ENCODE measurements at regions not wholly inside any gene's neighbourhood (a gene's known extent, or its start where the extent isn't known, plus 50 kb on each side); places are given as distances from the start of the nearest gene placed in this dataset.
A peak's percentile ranks its signal among the peaks of the same experiment; 100 is the strongest.
"Not testable (repeated sequence)": the region's sequence is repeated elsewhere in the genome, so short reads cannot be mapped to it uniquely, and the experiment has no call there.

- no peak for DNase-seq (ENCODE audit: low read depth in 1 of 2, low spot score in 1 of 2)
- POLR2A ChIA-PET, result no interaction called here
- ATAC-seq, result no peak
- CTCF ChIA-PET, result no interaction called here
- no peak for FAIRE-seq
- 23% methylated on average over 4 of the region's 4 CpGs for WGBS (ENCODE audit: missing lambda C conversion rate)
- H3K4me2 ChIP-seq, result no peak overlapping the region
- H3K27ac ChIP-seq, result no peak overlapping the region
- no peaks in the 10 kb centered on the region for H3K4me1 ChIP-seq
- H3K4me3 ChIP-seq, result no peak overlapping the region
- TF ChIP-seq RCOR1 (IDR thresholded peaks at IDR 0.05; ENCODE audit: low read depth, low read length) (no peak), RAD21 (conservative IDR thresholded peaks at IDR 0.05 in 1 of 2, IDR thresholded peaks at IDR 0.05 in 1 of 2) (no peak), EP300 (IDR thresholded peaks at IDR 0.05) (no peak), MYC (IDR thresholded peaks at IDR 0.05; ENCODE audit: borderline replicate concordance, low read length) (no peak), JUNB (IDR thresholded peaks at IDR 0.05) (no peak), ZNF302 (CRISPR knock-in tag; IDR thresholded peaks at IDR 0.05) (no peak), CBX8 (IDR thresholded peaks at IDR 0.05) (no peak)
- TF ChIP-seq, protein P1, sequence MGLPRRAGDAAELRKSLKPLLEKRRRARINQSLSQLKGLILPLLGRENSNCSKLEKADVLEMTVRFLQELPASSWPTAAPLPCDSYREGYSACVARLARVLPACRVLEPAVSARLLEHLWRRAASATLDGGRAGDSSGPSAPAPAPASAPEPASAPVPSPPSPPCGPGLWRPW (IDR thresholded peaks at IDR 0.05), result no peak
- H3K9me3 ChIP-seq, result no peaks in the 10 kb centered on the region
Observed at GRCh38 chr11:127790592-127790991, 790.0 kb upstream of the KIRREL3 start.

GRCh38 chr11:127789927-127790326 is 789.4 kb upstream of the KIRREL3 start:
- H3K4me1 ChIP-seq, result no peaks in the 10 kb centered on the region
- TF ChIP-seq KDM1A (IDR thresholded peaks at IDR 0.05; ENCODE audit: low read depth) (no peak), E2F6 (IDR thresholded peaks at IDR 0.05; ENCODE audit: borderline replicate concordance, low read depth) (no peak), SMC3 (IDR thresholded peaks at IDR 0.05) (0 out of 3 replicates have a peak, but pooled peaks have one; percentile 9), MAZ (IDR thresholded peaks at IDR 0.05; ENCODE audit: borderline replicate concordance, low read depth, low read length) (no peak), ESRRA (IDR thresholded peaks at IDR 0.05; ENCODE audit: borderline replicate concordance, low read length) (no peak)
- no peak overlapping the region for H3K4me3 ChIP-seq
- no peak for FAIRE-seq
- ChIA-PET POLR2A (no interaction called here), CTCF (no interaction called here)
- no peak overlapping the region for H3K4me2 ChIP-seq
- peak in 1 of 2 experiments; percentile 13 for DNase-seq (ENCODE audit: low read depth in 1 of 2, low spot score in 1 of 2)
- no peaks in the 10 kb centered on the region for H3K9me3 ChIP-seq
- ATAC-seq, result peak; percentile 64 to 78; a peak in 5 of 6 replicates
- WGBS (ENCODE audit: missing lambda C conversion rate), result 2% methylated on average over 7 of the region's 7 CpGs
- H3K27ac ChIP-seq, result no peak overlapping the region

DNA sequence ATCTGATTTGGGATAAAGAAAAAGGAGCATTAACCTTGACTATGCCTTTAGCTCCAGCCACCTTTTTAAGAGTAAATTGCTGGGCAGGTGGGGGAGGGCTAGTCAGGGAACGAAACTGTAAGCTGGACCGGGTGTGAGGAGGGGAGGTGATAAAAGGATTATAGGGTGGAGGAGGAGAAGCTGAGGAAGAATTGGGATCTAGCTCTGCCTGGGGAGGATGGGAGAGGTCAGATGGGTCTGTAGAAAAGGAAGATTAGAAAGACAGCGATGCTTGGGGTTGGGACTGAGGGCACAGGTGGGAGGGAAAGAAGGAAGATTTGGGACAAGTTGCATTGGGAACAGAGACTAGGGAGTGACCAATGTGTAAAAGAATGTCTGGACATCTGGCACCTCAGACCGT is 772.4 kb upstream of the KIRREL3 start:
- FAIRE-seq; POLR2A ChIA-PET; H3K4me1 ChIP-seq; DNase-seq (ENCODE audit: low read depth in 1 of 2, low spot score in 1 of 2); H3K4me2 ChIP-seq; H3K4me3 ChIP-seq; H3K9me3 ChIP-seq; ATAC-seq; H3K27ac ChIP-seq; CTCF ChIA-PET: not testable (repeated sequence)
- WGBS (ENCODE audit: missing lambda C conversion rate), result 5% methylated on average over 4 of the region's 4 CpGs

GRCh38 chr11:127768931-127769330 is 768.4 kb upstream of the KIRREL3 start:
- H3K4me2 ChIP-seq; CTCF ChIA-PET; ATAC-seq; FAIRE-seq; H3K27ac ChIP-seq; H3K9me3 ChIP-seq; H3K4me1 ChIP-seq; H3K4me3 ChIP-seq; POLR2A ChIA-PET; DNase-seq (ENCODE audit: low read depth in 1 of 2, low spot score in 1 of 2): not testable (repeated sequence)
- WGBS (ENCODE audit: missing lambda C conversion rate), result 6% methylated on average over 4 of the region's 4 CpGs

DNA sequence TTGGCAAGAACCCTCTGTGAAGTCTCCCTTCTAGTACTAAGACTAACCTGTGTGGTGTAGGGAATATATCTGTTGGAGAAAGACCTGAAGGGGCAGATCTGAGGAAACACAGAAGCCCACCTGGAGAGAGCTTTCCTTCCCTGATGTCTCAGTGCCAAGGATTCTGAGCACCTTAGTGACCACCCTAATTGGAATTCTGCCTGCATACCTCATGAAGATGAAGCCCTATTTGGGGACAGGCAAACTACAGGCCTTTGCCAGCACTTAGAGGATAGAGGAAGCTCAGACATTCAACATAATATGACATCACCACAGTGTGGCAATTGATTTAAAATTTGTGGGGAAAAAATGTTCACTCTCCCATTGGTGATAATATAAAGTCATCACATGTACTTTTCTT is 766.2 kb upstream of the KIRREL3 start:
- CTCF ChIA-PET, result no interaction called here
- POLR2A ChIA-PET, result no interaction called here
- no peaks in the 10 kb centered on the region for H3K4me1 ChIP-seq
- DNase-seq (ENCODE audit: low read depth in 1 of 2, low spot score in 1 of 2), result no peak
- FAIRE-seq, result no peak
- H3K27ac ChIP-seq, result no peak overlapping the region
- no peaks in the 10 kb centered on the region for H3K9me3 ChIP-seq
- no peak overlapping the region for H3K4me3 ChIP-seq
- H3K4me2 ChIP-seq, result no peak overlapping the region
- ATAC-seq, result no peak
- TF ChIP-seq NFE2L2 (conservative IDR thresholded peaks at IDR 0.05; ENCODE audit: low read length) (no peak), USF2 (IDR thresholded peaks at IDR 0.05) (no peak), POLR2AphosphoS2 (conservative IDR thresholded peaks at IDR 0.05; ENCODE audit: low read length) (no peak), CTCF (IDR thresholded peaks at IDR 0.05) (no peak), HOXA7 (CRISPR knock-in tag; IDR thresholded peaks at IDR 0.05) (no peak), E2F6 (IDR thresholded peaks at IDR 0.05; ENCODE audit: borderline replicate concordance, low read depth) (no peak), ZSCAN20 (CRISPR knock-in tag; IDR thresholded peaks at IDR 0.05) (no peak), FOXS1 (CRISPR knock-in tag; IDR thresholded peaks at IDR 0.05) (no peak), RARB (CRISPR knock-in tag; IDR thresholded peaks at IDR 0.05) (no peak), CEBPB (IDR thresholded peaks at IDR 0.05) (no peak), HDAC2 (IDR thresholded peaks at IDR 0.05) (no peak), RNF2 (IDR thresholded peaks at IDR 0.05; ENCODE audit: borderline replicate concordance, low read depth) (no peak), POLR2A (IDR thresholded peaks at IDR 0.05; ENCODE audit: low read length) (no peak), TP53 (CRISPR knock-in tag; IDR thresholded peaks at IDR 0.05) (no peak), NR3C1 (IDR thresholded peaks at IDR 0.05) (no peak), HOXB5 (CRISPR knock-in tag; IDR thresholded peaks at IDR 0.05) (no peak)
